Caco-2 (cell line): ENCODE measurements at regions not wholly inside any gene's neighbourhood (a gene's known extent, or its start where the extent isn't known, plus 50 kb on each side); places are given as distances from the start of the nearest gene placed in this dataset.

Source experiments
- BruUV-seq: library from RNA; stranded (reverse); fragments of 400-500 nt; replicated peaks from 2 replicates; lab custom pipeline; 2021; lab: Mats Ljungman, UMichigan
- CTCF ChIA-PET: fragments of 300-600 bp; sonication (Branson Sonifier 250); formaldehyde crosslinking; loops from one replicate; lab custom pipeline; 2022; ENCODE audit warnings: antibody characterized with exemption; lab: Charles Lee
- POLR2A ChIA-PET: fragments of 300-600 bp; sonication (Branson Sonifier 250); formaldehyde crosslinking; loops from one replicate; lab custom pipeline; 2022; ENCODE audit warnings: antibody characterized with exemption; lab: Charles Lee
- DNase-seq, 2 experiments: peaks; one replicate each; pipeline versions ENCODE4 v3.0.0 to v3.0.0-alpha.2; 2020 to 2022
- H3K27me3 ChIP-seq: replicated peaks from 2 replicates; pipeline ENCODE4 v1.6.0; 2011; ENCODE audit warnings: low read length; ENCODE audit not compliant: control insufficient read depth, insufficient read depth
- H3K36me3 ChIP-seq: 2 replicates; pipeline ENCODE4 v1.5.1; 2011; ENCODE audit warnings: low read length; ENCODE audit not compliant: control insufficient read depth, insufficient read depth
- H3K4me1 ChIP-seq: fragments of 250-450 bp; sonication (Bioruptor Pico); 2 replicates; pipeline ENCODE4 v1.5.1; 2020; ENCODE audit warnings: mild to moderate bottlenecking
- H3K4me3 ChIP-seq: 2 replicates; pipeline ENCODE4 v1.5.1; 2011; ENCODE audit warnings: low read depth, mild to moderate bottlenecking, control low read depth, low read length
- H3K9me3 ChIP-seq: fragments of 250-450 bp; sonication (Bioruptor Pico); 2 replicates; pipeline ENCODE4 v1.5.1; 2020; ENCODE audit warnings: mild to moderate bottlenecking, moderate library complexity
- H3K27ac Mint-ChIP-seq: one replicate; pipeline ENCODE4 v1.8.0; 2022; ENCODE audit warnings: mixed read lengths; ENCODE audit not compliant: unreplicated experiment
- H3K27me3 Mint-ChIP-seq: one replicate; pipeline ENCODE4 v1.8.0; 2022; ENCODE audit warnings: mixed read lengths; ENCODE audit not compliant: insufficient read depth, unreplicated experiment
- H3K36me3 Mint-ChIP-seq: one replicate; pipeline ENCODE4 v1.8.0; 2022; ENCODE audit warnings: mild to moderate bottlenecking, mixed read lengths; ENCODE audit not compliant: insufficient read depth, unreplicated experiment
- H3K4me1 Mint-ChIP-seq: one replicate; pipeline ENCODE4 v1.8.0; 2022; ENCODE audit warnings: low read depth, mixed read lengths; ENCODE audit not compliant: unreplicated experiment
- H3K4me3 Mint-ChIP-seq: one replicate; pipeline ENCODE4 v1.8.0; 2022; ENCODE audit warnings: mild to moderate bottlenecking, moderate library complexity, mixed read lengths; ENCODE audit not compliant: unreplicated experiment
- H3K9me3 Mint-ChIP-seq: one replicate; pipeline ENCODE4 v1.8.0; 2022; ENCODE audit warnings: mixed read lengths; ENCODE audit not compliant: unreplicated experiment
- intact Hi-C: fragments of 100-400 bp; cut with micrococcal nuclease; formaldehyde crosslinking; loops from one replicate; pipeline ENCODE4 v1.10.0; 2022; ENCODE audit not compliant: unreplicated experiment
- TF ChIP-seq, protein P1 (sequence below), 2 experiments: fragments of 200-600 bp in 1 of 2; IDR thresholded peaks; 1 replicate in 1 of 2; 2 replicates in 1 of 2; pipeline versions ENCODE4 v1.5.1 to v1.8.0; 2011 to 2022; ENCODE audit warnings: antibody characterized with exemption in 1 of 2, control low read depth in 1 of 2, inconsistent platforms in 1 of 2, low read depth in 1 of 2, low read length in 1 of 2, mild to moderate bottlenecking in 1 of 2, moderate library complexity in 1 of 2; ENCODE audit not compliant: insufficient read depth in 1 of 2, severe bottlenecking in 1 of 2, unreplicated experiment in 1 of 2

GRCh38 chr20:11672959-11673358, 244.7 kb upstream of the BTBD3 start:
- no peak for DNase-seq
- no peak overlapping the region for H3K4me3 ChIP-seq
- intact Hi-C loops, result no loop called here

GRCh38 chr20:11675920-11676629, 241.6 kb upstream of the BTBD3 start:
- Mint-ChIP-seq H3K4me3 (no peak overlapping the region), H3K27ac (no peak overlapping the region), H3K4me1 (no peaks in the 10 kb centered on the region), H3K27me3 (peaks cover 7% of the 10 kb centered on the region), H3K36me3 (no peaks in the 10 kb centered on the region), H3K9me3 (no peaks in the 10 kb centered on the region)
- TF ChIP-seq, protein P1, sequence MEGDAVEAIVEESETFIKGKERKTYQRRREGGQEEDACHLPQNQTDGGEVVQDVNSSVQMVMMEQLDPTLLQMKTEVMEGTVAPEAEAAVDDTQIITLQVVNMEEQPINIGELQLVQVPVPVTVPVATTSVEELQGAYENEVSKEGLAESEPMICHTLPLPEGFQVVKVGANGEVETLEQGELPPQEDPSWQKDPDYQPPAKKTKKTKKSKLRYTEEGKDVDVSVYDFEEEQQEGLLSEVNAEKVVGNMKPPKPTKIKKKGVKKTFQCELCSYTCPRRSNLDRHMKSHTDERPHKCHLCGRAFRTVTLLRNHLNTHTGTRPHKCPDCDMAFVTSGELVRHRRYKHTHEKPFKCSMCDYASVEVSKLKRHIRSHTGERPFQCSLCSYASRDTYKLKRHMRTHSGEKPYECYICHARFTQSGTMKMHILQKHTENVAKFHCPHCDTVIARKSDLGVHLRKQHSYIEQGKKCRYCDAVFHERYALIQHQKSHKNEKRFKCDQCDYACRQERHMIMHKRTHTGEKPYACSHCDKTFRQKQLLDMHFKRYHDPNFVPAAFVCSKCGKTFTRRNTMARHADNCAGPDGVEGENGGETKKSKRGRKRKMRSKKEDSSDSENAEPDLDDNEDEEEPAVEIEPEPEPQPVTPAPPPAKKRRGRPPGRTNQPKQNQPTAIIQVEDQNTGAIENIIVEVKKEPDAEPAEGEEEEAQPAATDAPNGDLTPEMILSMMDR (IDR thresholded peaks at IDR 0.05; ENCODE audit: insufficient read depth in 1 of 2, low read depth in 1 of 2, low read length in 1 of 2, severe bottlenecking in 1 of 2, unreplicated experiment in 1 of 2), result no peak
- H3K4me1 ChIP-seq, result no peaks in the 10 kb centered on the region; the same call in 1 of the 2 replicates
- no peak overlapping the region for H3K4me3 ChIP-seq
- DNase-seq, result no peak
- H3K27me3 ChIP-seq, result no peaks in the 10 kb centered on the region
- BruUV-seq, result no TSS peak
- H3K36me3 ChIP-seq, result no peaks in the 10 kb centered on the region
- no peaks in the 10 kb centered on the region for H3K9me3 ChIP-seq
- CTCF ChIA-PET, result interaction anchor here (0.5 to 1.0 kb wide), 4 partner anchors 41 to 682 kb away, joined by 3 to 4 read pairs (median 3); no protein-coding TSS in a partner anchor
- intact Hi-C loops, result loop anchor here (1.0 to 5.0 kb wide), 9 partner anchors 146 to 682 kb away; no protein-coding TSS in a partner anchor
- POLR2A ChIA-PET, result no interaction called here

More at GRCh38 chr20:11672959-11673358, 244.7 kb upstream of the BTBD3 start:
- no peaks in the 10 kb centered on the region; the same call in 1 of the 2 replicates for H3K4me1 ChIP-seq
- H3K36me3 ChIP-seq, result no peaks in the 10 kb centered on the region
- Mint-ChIP-seq H3K9me3 (no peaks in the 10 kb centered on the region), H3K4me3 (no peak overlapping the region), H3K4me1 (no peaks in the 10 kb centered on the region), H3K27ac (no peak overlapping the region), H3K27me3 (peaks cover 20% of the 10 kb centered on the region), H3K36me3 (no peaks in the 10 kb centered on the region)
- peaks cover 1% of the 10 kb centered on the region; the same call in 1 of the 2 replicates for H3K27me3 ChIP-seq
- no TSS peak for BruUV-seq
- ChIA-PET POLR2A (no interaction called here), CTCF (no interaction called here)
- no peaks in the 10 kb centered on the region for H3K9me3 ChIP-seq
- TF ChIP-seq, protein P1 (IDR thresholded peaks at IDR 0.05; ENCODE audit: insufficient read depth in 1 of 2, low read depth in 1 of 2, low read length in 1 of 2, severe bottlenecking in 1 of 2, unreplicated experiment in 1 of 2), result no peak

DNA sequence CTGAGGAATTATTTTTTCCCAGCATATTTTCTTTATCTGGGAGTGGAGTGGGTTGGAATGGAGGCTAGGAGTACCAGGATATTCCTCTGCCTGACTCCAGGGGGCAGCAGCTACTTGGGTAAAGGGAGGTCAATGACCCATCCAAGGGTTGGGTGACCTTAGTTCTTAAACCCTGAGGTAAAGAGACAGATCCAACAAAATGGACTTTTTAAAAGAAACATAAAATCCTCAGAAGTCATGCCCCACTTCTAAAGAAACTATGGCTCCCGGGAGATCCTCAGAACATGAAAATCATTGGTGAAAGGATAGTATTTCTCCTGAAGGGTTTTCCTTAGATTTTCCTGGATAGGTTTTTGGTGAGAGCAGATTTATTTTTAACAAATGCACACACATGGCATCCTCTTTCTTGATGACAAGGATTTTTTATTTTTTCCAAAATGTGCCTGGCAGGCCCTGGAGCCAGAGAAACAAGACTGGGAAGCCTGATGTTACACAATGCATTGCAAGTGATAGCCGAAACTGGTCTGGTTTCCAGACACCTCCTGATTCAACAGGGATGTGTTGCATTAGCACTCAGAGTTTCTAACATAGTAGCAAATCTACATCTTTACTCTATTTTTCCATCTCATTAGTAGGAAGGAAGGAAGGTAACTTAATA, 240.9 kb upstream of the BTBD3 start:
- Mint-ChIP-seq H3K36me3 (no peaks in the 10 kb centered on the region), H3K27me3 (peaks cover 7% of the 10 kb centered on the region), H3K4me3 (no peak overlapping the region), H3K9me3 (no peaks in the 10 kb centered on the region), H3K4me1 (peaks cover 1% of the 10 kb centered on the region), H3K27ac (no peak overlapping the region)
- no peaks in the 10 kb centered on the region for H3K27me3 ChIP-seq
- TF ChIP-seq, protein P1 (IDR thresholded peaks at IDR 0.05; ENCODE audit: insufficient read depth in 1 of 2, low read depth in 1 of 2, low read length in 1 of 2, severe bottlenecking in 1 of 2, unreplicated experiment in 1 of 2), result peak; percentile 94 to 95
- CTCF ChIA-PET, result interaction anchor here (0.5 to 1.0 kb wide), 4 partner anchors 40 to 681 kb away, joined by 3 to 4 read pairs (median 3); no protein-coding TSS in a partner anchor
- H3K4me1 ChIP-seq, result no peaks in the 10 kb centered on the region; the same call in 1 of the 2 replicates
- DNase-seq, result peak; percentile 68 to 84
- H3K36me3 ChIP-seq, result no peaks in the 10 kb centered on the region
- POLR2A ChIA-PET, result interaction anchor here (0.6 kb wide), 1 partner anchor 588 kb away, joined by 5 read pairs; no protein-coding TSS in a partner anchor
- BruUV-seq, result no TSS peak
- H3K4me3 ChIP-seq, result no peak overlapping the region
- intact Hi-C loops, result loop anchor here (1.0 to 5.0 kb wide), 9 partner anchors 146 to 682 kb away; no protein-coding TSS in a partner anchor
- no peaks in the 10 kb centered on the region for H3K9me3 ChIP-seq
